Fibroblast of the aortic adventitia (primary cell): ENCODE measurements at regions not wholly inside any gene's neighbourhood (a gene's known extent, or its start where the extent isn't known, plus 50 kb on each side); places are given as distances from the start of the nearest gene placed in this dataset.
"Not testable (repeated sequence)": the region's sequence is repeated elsewhere in the genome, so short reads cannot be mapped to it uniquely, and the experiment has no call there.

ENCODE experiments used
- DNase-seq: peaks from one replicate; pipeline ENCODE4 v3.0.0-alpha.2; 2010; ENCODE audit warnings: low read depth
- H3K4me3 ChIP-seq: 2 replicates; pipeline ENCODE4 v1.5.1; 2011; ENCODE audit warnings: low read depth, mild to moderate bottlenecking, control low read depth, low read length, moderate library complexity
- TF ChIP-seq, protein P1 (sequence below): IDR thresholded peaks from 2 replicates; pipeline ENCODE4 v1.5.1; 2011; ENCODE audit warnings: mild to moderate bottlenecking, low read length, control low read depth, inconsistent platforms; ENCODE audit not compliant: insufficient read depth

DNA sequence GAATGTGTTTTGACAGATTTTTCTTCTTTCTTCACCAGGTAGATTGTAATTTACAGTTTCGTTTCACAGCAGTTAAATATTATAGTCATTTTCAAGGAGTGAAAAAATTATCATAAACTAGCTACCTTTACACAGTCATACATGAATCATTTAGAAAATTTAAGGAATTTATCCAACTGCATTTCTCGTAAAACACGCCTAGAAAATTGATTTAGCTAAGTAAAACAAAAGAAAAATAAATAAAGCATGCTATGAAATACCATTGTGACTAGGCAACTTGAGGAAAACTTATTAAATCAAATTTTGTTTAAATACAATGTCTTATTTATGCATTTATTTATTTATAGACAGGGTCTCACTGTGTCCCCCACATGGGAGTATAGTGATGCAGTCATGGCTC is 109.9 kb upstream of the EMB start:
- peak; percentile 1 for DNase-seq
- no peak overlapping the region for H3K4me3 ChIP-seq
- TF ChIP-seq, protein P1, sequence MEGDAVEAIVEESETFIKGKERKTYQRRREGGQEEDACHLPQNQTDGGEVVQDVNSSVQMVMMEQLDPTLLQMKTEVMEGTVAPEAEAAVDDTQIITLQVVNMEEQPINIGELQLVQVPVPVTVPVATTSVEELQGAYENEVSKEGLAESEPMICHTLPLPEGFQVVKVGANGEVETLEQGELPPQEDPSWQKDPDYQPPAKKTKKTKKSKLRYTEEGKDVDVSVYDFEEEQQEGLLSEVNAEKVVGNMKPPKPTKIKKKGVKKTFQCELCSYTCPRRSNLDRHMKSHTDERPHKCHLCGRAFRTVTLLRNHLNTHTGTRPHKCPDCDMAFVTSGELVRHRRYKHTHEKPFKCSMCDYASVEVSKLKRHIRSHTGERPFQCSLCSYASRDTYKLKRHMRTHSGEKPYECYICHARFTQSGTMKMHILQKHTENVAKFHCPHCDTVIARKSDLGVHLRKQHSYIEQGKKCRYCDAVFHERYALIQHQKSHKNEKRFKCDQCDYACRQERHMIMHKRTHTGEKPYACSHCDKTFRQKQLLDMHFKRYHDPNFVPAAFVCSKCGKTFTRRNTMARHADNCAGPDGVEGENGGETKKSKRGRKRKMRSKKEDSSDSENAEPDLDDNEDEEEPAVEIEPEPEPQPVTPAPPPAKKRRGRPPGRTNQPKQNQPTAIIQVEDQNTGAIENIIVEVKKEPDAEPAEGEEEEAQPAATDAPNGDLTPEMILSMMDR = no peak

DNA sequence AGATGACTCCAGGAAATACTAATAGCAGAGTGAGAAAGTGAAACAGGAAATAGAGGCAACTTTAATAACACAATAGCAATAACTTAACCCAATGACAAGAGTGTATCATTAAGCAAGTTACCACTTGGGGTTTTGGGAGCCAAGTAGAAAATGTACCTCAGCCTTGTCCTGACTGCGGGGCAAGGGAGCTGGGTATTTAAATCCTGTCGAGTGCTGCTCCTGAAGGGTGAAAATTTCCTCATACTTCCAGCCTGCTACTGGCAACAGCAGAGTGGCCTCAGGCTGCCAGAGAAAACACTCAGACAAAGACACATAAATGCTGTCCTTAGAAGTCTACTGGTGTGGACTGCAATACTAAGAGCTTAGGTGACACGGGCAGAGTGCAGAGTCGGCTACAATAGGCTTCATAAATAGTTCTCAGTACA is 112.5 kb upstream of the EMB start:
- TF ChIP-seq, protein P1 = no peak
- H3K4me3 ChIP-seq = no peak overlapping the region
- peak; percentile 25 for DNase-seq

GRCh38 chr5:50558640-50559039 is 107.8 kb upstream of the PARP8 start:
- H3K4me3 ChIP-seq, DNase-seq: not testable (repeated sequence)

GRCh38 chr5:50559955-50560354 is 106.5 kb upstream of the PARP8 start:
- DNase-seq = no peak
- no peak overlapping the region for H3K4me3 ChIP-seq
- TF ChIP-seq, protein P1 = no peak

DNA sequence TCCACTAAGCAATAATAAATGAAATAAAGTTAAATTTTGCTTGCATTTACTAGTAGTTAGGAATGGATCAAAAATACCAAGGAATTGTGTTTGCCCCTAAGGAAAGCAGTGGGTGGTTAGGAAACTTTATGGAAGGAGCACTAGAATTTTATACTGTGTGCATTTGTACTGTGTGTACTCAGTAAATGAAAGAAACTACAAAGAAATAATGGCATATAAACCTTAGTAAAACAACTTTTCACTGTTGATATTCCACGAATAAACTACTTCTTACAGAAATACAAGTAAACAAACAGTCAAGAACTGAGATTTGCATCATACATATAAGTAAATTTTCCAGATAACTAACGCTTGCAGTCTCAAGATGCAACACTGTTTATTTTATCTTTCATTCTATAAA is 103.7 kb upstream of the PARP8 start:
- H3K4me3 ChIP-seq = no peak overlapping the region
- TF ChIP-seq, protein P1 = no peak
- no peak for DNase-seq

DNA sequence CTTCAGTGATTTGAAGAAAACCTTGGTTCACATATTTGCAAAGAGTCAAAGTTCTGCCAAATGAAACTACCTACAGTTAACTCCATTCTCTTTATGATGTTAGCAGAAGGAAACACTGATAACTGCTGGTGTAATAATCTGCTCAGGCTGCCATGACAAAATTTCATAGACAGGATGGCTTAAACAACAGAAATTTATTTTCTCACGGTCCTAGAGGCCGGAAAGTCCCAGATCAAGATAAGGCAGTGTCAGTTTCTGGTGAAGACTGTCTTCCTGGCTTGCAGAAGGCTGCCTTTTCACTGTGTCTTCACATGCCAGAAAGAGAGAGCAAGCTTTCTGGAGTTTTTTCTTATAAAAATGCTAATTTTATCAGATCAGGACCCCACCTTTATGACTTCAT is 102.4 kb upstream of the PARP8 start:
- no peak overlapping the region for H3K4me3 ChIP-seq
- DNase-seq = no peak
- TF ChIP-seq, protein P1 = no peak

DNA sequence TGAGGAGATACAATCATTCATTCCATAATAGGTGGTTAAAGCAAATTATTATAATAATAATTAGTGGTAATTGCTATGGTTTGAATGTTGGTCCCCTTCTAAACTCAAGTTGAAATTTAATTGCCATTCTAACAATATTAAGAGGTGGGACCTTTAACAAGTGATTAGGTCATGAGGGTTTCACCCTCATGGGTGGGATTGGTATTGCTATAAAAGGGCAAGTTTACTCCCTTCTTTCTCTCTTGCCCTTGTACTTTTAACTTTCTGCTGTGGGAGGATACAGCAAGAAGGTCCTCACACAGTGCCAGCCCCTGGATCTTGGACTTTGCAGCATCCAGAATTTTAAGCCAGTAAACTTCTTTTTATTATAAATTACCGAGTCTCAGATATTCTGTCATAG is 101.9 kb upstream of the PARP8 start:
- TF ChIP-seq, protein P1 = no peak
- no peak overlapping the region for H3K4me3 ChIP-seq
- DNase-seq = no peak

- no peak overlapping the region for H3K4me3 ChIP-seq
- DNase-seq = no peak
- TF ChIP-seq, protein P1 = no peak
These were observed 92.3 kb upstream of the PARP8 start for GRCh38 chr5:50574121-50574520.
